GM23248 (cell line): ENCODE measurements at regions not wholly inside any gene's neighbourhood (a gene's known extent, or its start where the extent isn't known, plus 50 kb on each side); places are given as distances from the start of the nearest gene placed in this dataset.
A peak's percentile ranks its signal among the peaks of the same experiment; 100 is the strongest.

Source experiments
- EZH2 ChIP-seq: fragments of 200-600 bp; sonication (generic); IDR thresholded peaks from 2 replicates; pipeline ENCODE4 v1.6.1; 2018; ENCODE audit warnings: antibody characterized with exemption, mild to moderate bottlenecking; ENCODE audit not compliant: insufficient read depth, poor library complexity, severe bottlenecking
- EZH2phosphoT487 ChIP-seq: fragments of 200-600 bp; sonication (generic); IDR thresholded peaks from 2 replicates; pipeline ENCODE4 v1.6.1; 2018; ENCODE audit warnings: antibody characterized with exemption, moderate library complexity, mild to moderate bottlenecking, low read depth; ENCODE audit not compliant: insufficient read depth

- TF ChIP-seq EZH2phosphoT487: peak; percentile 100
- TF ChIP-seq EZH2: no peak
Observed at GRCh38 chr11:128052912-128053641, 534.3 kb downstream of the ETS1 start.
